K562 (cell line): ENCODE measurements at regions not wholly inside any gene's neighbourhood (a gene's known extent, or its start where the extent isn't known, plus 50 kb on each side); places are given as distances from the start of the nearest gene placed in this dataset.

Experiments used
- ARID3B ChIP-seq: fragments of 250-450 bp; sonication (Bioruptor Pico); IDR thresholded peaks from 2 replicates; pipeline ENCODE4 v1.4.0; 2020; ENCODE audit warnings: borderline replicate concordance
- ATF3 ChIP-seq, 2 experiments: fragments of 450-650 bp in 1 of 2; sonication (generic) in 1 of 2; formaldehyde crosslinking in 1 of 2; IDR thresholded peaks in 1 of 2; conservative IDR thresholded peaks in 1 of 2; 2 replicates each; pipeline versions ENCODE4 v1.6.1 to v1.8.1; 2016 to 2023; ENCODE audit warnings: mild to moderate bottlenecking in 2 of 2, moderate library complexity in 2 of 2, inconsistent platforms in 1 of 2, missing genetic modification reagents in 1 of 2
- DLX4 ChIP-seq: fragments of 250-450 bp; sonication (Bioruptor Pico); IDR thresholded peaks from 2 replicates; pipeline ENCODE4 v1.6.1; 2021; ENCODE audit warnings: mild to moderate bottlenecking
- E2F4 ChIP-seq: sonication (generic); formaldehyde crosslinking; IDR thresholded peaks from 2 replicates; pipeline ENCODE4 v1.8.0; 2022; ENCODE audit warnings: mild to moderate bottlenecking, low read depth, missing genetic modification reagents
- KDM2B ChIP-seq: fragments of 250-450 bp; sonication (Bioruptor Pico); IDR thresholded peaks from 2 replicates; pipeline ENCODE4 v1.8.0; 2021; ENCODE audit warnings: mild to moderate bottlenecking, moderate library complexity
- MAFK ChIP-seq: IDR thresholded peaks from 2 replicates; pipeline ENCODE4 v1.6.1; 2011; ENCODE audit warnings: low read length, improper control_type of control experiment
- SUPT5H ChIP-seq: fragments of 450-650 bp; IDR thresholded peaks from 2 replicates; pipeline ENCODE4 v1.6.1; 2016
- TAL1 ChIP-seq: fragments of 450-650 bp; IDR thresholded peaks from 2 replicates; pipeline ENCODE4 v1.6.1; 2016; ENCODE audit warnings: mild to moderate bottlenecking
- XRCC4 ChIP-seq: IDR thresholded peaks from one replicate; pipeline ENCODE4 v1.6.1; 2011; ENCODE audit not compliant: insufficient read depth, insufficient read length; ENCODE audit errors: extremely low read depth
- ZBTB43 ChIP-seq: sonication (generic); formaldehyde crosslinking; IDR thresholded peaks from 2 replicates; pipeline ENCODE4 v1.8.0; 2023; ENCODE audit warnings: mild to moderate bottlenecking, missing genetic modification reagents
- ZC3H11A ChIP-seq: IDR thresholded peaks from 2 replicates; pipeline ENCODE4 v1.6.1; 2012; ENCODE audit warnings: low read depth, low read length, improper control_type of control experiment

GRCh38 chr7:9869566-9869965 is 1104.1 kb upstream of the PHF14 start (continued):
- TF ChIP-seq ARID3B (CRISPR knock-in tag): no peak
- no peak for TF ChIP-seq ZBTB43 (CRISPR knock-in tag)
- TF ChIP-seq MAFK: no peak
- no peak for TF ChIP-seq KDM2B (CRISPR knock-in tag)
- TF ChIP-seq TAL1: no peak
- TF ChIP-seq XRCC4: no peak
- TF ChIP-seq ATF3 (IDR thresholded peaks at IDR 0.05): no peak
- TF ChIP-seq ATF3 (CRISPR knock-in tag; conservative IDR thresholded peaks at IDR 0.05): no peak
- no peak for TF ChIP-seq ZC3H11A
- no peak for TF ChIP-seq SUPT5H
- TF ChIP-seq E2F4: no peak
- TF ChIP-seq DLX4 (CRISPR knock-in tag): no peak
